HG02798 (cell line): ENCODE measurements at regions not wholly inside any gene's neighbourhood (a gene's known extent, or its start where the extent isn't known, plus 50 kb on each side); places are given as distances from the start of the nearest gene placed in this dataset.
A peak's percentile ranks its signal among the peaks of the same experiment; 100 is the strongest.
"Not testable (repeated sequence)": the region's sequence is repeated elsewhere in the genome, so short reads cannot be mapped to it uniquely, and the experiment has no call there.

Experiments used
- ATAC-seq: cut with Tn5 transposase; IDR thresholded peaks from one replicate; pipeline ENCODE4 v1.9.1; 2021; ENCODE audit warnings: mild to moderate bottlenecking; ENCODE audit not compliant: unreplicated experiment, poor library complexity

DNA sequence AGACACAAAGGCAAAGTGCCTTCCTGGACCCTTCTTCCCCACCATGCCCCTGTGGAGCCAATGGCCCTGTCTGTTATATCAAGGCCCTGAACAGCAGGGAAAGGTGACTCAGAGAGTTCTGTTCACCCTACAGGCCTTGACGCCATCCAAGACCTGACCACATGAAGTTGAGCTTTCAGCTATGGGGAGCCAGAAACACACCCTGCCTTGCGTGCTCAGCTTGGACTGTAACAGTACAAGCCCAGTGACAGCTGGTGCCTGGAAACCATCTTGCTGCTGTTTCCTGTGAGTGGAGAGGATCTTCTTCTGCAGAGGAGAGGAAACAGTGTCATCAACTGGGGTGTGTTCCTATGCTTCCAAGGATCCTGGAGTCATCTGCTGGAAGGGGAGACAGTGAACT, 165.0 kb upstream of the IRF2BP2 start:
- no peak for ATAC-seq

DNA sequence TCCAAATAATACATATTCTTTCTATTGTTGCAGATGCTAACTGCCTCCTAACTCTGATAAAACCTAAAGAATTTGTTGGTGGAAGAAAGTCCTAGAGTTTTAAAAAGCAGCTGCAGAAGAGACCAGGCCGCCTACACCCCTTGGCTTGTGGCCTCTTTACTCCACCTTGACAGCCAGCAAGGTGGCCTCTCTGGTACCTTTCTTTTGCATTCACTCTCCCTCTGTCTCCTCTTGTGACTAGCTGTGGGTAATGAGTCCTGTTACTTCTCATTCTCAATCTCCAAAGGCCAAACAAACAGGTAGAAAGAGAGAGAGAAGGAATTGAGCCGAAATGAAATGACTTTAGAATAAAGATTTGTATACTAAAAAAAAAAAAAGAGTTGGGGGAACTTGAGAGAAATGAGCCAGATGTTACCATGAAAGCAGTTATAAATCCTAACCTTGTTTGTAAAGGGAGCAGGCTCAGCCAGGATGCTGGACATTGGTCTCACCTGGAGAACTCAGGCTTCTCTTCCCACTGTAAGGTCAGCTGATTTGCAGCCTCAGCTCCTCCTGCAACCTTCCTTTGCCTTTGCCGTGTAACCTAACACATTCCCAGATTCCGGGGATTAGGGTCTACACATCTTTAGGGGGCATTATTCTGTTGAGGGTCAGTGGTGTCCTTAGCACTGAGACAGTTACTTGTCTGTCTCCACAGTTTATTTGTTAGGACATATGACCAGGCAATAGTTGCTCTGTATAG, 164.1 kb upstream of the IRF2BP2 start:
- ATAC-seq = no peak

DNA sequence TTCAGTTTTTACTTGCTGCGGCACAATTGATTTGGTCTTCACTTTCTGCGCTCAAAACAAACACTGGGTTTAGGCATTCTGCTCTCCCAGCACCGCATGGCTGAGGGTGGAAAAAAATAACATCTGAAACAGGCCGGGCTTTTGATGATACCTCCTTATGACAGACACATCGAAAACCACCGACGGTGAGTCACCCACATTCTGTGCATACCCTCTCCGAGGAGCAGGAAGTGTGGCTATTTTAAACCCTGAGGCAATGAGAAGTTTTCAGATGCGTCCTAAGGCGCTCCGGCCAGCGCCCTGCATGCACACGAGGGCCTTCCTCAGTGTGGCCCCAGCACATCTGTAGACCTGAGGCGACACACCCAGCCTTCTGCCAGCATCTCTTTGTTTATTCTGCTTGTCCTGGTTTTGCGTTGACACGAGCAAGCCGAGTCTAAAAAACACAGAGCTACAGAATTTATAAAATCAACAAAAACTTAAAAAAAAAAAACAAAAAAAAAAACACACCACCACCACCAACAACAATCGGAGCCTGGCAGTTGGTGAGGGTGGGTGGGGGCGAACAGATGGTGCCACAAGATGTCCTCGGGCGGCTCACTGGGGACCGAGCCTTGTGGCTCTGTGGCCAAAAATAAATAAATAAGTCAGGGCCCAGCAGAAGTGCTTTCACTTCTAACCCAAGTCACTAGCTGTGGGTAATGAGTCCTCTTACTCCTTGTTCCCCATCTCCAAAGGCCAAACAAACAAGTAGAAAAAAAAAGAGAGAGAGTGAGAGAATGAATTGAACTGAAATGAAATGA, 162.6 kb upstream of the IRF2BP2 start:
- ATAC-seq = peak; percentile 88

DNA sequence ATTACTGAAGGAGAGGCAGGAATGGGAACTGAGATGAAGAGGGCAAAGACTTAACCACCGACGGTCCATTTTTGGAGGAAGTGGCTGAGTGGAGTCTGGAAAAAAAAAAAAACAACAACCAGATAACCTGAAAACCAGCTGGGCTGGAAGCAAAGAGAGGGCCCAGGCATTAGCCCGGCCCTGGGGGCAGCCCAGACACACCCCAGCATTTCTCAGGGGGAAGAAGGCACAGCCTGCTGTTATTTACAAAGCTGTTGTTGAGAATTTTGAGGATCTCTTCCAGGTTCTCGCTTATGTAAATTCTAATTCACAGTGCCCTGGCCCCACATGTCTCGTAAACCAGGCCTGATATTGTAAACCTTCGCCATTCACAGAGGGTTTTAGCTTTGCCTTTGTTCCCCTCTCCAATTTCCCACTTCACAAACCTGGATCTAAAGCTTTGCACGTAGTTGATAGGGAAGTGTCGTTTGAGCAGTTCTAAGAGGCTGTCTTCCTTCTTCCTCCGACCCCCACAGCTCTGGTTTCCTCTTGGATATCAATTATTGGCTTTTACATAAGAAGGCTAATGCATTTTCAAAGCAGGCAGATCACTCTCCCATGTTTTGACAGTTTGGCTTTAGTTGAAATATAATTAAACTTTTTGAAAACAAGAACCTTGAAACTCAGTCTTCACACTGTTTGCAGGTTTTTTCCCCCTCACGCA, 161.8 kb upstream of the IRF2BP2 start:
- ATAC-seq = no peak

DNA sequence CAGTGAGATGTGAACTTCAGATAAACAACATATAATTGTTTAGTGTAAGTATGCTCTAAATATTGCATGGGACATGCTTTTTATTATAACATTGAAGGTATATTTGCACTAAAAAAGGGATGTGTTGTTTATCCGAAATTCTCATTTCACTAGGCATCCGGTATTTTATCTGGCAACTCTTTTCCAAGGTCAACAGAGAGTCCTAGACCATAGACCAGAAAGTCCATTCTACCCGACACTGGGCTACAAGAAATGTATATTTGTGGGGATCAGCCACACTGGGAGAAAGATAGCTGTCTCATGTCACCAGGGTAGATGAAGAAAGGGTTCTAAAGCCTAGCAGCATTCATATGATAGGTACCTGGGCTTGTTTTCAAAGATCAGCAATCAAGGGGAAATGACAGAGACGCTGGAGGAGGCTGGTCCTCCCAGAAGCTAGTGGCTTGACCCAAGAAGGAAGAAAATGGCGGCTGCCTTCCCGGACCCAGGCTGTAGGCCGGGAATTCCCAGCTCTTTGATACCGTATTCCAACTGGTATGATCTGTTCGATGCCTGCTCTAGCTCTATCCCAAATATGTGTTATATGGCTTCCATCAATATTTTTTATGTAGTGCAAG, 161.1 kb upstream of the IRF2BP2 start:
- ATAC-seq = no peak

DNA sequence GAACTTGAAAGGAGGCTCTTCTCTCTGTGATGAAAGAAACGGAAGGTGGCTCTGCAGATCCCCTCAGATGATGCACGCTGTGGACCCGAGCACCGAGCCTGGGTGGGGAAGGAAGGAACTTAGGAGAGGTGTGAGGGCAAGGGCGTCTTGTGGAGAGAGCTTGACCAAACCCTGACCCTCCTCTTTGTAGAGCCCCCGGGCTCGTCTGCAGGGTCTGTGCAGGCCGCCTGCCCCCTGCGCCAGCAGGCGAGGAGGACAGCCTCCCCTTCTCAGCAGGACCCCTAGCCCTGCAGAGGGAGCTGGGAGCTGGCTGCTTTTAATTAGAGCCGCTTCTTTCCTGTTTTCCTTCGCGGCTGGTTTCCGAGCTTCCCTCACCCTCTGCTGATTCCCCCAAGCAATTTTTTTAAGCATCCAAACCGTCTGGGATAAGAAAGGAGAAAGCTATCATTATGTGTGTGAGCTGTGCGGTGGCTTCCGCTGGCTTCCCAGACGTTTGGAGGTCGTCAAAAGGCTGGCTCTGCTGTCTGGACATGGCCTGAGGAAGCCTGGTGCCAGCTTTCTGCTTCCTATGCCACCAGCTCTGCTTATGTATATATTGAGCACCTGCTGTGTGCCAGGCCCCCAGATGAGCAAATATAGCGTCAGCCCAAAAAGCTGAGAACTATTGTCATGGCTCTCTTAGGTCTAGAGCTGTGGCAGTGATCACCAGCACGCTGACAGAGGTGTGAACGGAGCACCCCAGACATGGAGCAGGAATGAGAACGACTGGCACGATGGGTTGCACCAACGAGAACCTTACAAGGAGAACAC, 160.2 kb upstream of the IRF2BP2 start:
- ATAC-seq = no peak

DNA sequence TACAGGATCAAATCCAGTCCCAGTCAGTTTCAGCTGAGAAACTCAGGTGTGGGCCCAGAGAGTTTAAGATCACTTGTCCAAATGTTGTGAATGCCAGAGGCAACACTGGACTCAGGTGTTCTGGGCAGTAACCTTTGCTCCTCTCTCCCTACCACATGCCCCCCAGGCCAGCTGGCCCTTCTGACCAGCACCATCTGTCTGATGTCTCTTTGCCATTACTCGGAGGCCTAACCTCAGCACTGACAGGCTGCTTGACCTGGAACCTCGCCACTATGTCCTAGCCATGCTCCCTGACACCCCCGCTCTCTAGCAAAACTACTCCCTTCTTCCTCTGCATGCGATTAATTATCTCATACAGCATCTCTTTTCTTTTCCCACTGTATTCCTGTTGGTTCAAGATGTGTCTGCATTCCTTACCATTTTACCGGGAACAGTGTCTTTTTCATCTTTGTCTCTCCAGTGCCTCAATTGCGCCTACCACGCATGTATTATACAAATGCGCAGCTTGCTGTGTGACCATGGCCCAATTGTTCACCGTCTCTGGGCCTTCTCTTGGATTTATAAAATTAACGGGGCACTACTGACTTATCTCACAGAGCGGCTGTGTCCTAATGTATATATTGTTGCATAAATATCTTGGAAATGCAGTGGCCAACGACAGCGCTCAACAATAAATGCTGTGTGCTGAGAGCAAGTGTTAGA, 159.5 kb upstream of the IRF2BP2 start:
- ATAC-seq = no peak

DNA sequence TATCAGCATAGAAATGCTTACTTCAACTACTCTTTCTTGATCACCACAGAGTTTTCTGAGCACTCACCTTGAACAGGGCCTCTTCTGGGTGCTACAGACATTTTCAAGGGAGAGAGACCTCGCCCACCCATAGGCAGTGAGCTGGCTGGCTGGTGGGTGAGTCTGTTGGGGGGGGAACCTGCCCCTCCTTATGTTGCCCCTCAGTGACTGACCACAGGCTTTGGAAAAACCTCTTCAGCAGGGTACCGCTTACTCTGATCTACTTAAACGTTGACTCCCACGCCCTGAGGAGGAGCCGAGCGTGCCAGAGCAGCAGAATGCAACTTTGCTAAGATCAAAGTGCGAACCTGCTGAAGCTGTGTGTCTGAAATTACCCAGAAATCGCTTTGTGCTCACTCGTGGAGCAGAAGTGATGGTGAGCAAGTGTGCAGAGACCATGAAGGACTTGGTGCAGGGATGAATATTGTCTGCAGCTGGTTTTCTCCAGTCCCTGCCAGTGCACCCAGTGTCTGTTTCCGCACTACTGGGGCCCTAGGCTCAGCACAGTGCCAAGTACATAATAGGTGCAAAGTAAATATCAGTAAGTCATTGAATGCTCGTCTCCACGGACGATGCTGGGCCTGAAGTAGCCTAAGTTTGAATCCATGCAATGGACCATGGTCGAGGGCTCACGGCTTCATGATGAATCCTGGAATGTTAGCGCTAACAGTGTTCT, 158.7 kb upstream of the IRF2BP2 start:
- no peak for ATAC-seq

DNA sequence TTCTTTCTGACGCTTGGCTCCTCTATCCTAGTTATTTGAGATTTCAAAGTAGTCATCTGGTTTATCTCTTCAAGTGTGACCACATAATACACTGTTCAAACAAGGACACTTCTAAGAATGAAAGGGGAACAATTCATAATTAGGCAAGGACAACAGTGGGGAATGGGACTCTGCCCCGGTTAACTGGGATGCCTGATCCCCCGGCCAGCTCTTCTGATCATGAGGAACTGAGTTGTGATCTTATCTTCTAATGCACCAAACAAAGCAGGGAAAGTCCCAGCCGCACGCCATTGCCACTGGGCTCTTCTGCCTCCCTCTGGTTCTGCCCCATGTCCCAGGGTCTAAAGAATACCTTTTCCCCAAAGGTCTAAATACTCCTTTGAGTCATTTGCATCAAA, 158.2 kb upstream of the IRF2BP2 start:
- no peak for ATAC-seq

DNA sequence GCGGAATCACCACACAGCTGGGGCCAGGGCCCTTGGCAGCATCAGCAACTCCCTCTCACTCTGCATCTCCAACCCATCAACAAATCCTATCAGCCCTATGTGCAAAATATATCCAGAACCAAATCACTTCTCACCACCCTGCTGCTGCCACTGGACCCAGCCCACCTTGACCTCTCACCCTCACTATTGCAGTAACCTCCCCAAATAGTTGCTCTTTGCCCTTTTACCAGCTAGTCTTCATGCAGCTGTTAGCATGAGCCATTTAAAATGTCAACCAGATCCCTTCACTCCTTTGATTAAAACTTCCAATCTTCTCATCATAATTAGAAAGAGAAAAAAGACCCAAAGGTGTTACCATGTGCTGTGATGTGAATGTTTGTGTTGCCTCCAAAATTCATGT, 155.7 kb upstream of the IRF2BP2 start:
- ATAC-seq = no peak

DNA sequence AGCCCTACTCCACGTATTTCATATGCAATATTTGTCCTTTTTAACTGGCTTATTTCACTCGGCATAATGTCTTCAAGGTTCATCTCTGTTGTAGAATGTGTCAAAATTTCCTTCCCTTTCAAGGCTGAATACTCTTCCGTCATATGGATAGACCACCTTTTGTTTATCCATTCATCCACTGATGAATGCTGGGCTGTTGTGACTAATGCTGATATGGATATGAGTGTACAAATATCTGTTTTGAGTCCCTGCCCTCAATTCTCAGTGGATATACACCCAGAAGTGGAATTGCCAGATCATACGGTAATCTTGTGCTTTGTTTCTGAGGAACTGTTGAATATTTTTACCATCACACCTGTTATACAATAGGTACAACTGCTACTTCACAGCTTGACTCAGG, 155.2 kb upstream of the IRF2BP2 start:
- no peak for ATAC-seq

DNA sequence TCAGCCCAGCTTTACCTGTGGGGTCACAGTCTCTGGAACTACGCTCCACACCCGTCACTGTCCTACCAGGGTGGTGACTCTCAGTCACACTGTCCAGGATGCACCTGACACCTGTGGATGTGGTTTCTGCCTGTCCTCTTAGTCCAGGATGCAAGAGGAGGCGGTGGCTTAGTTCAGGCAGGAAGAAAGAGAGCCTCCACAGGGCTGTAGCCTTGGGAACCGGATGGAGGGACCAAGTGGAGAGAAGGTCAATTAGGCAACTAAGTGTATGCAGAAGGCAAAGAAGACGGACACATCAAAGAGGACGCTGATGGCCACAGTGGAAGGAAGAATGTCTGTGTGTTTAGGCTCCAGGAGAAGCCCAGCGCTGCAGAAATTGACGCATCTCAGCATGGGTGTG, 153.9 kb upstream of the IRF2BP2 start:
- no peak for ATAC-seq

DNA sequence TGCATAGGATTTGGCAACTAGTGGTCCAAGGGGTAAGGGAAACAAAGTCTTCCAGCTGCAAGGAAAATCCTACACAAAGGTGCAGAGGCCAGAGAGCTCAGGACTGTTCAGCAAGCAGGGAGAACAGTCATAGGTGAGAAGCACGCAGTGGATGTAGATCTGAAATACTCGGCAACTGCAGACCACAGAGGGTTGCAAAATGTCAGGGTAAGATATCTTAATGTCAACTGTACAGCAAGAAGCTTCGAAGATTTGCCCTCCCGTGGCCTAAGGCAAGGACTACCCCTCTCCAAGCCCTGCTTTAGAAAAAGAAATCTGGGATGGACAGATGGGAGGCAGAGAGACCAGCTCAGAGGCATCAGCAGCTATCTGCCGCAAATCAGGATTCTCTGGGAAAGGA, 153.4 kb upstream of the IRF2BP2 start:
- ATAC-seq = no peak

DNA sequence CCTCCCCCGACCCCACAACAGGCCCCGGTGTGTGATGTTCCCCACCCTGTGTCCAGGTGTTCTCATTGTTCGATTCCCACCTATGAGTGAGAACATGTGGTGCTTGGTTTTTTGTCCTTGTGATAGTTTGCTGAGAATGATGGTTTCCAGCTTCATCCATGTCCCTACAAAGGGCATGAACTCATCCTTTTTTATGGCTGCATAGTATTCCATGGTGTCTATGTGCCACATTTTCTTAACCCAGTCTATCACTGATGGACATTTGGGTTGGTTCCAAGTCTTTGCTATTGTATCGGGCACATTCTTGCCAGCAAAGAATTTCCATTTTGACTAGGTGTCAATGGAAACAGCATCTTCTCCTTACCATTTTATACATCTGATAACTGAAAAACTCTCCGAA, 152.1 kb upstream of the IRF2BP2 start:
- ATAC-seq = not testable (repeated sequence)

DNA sequence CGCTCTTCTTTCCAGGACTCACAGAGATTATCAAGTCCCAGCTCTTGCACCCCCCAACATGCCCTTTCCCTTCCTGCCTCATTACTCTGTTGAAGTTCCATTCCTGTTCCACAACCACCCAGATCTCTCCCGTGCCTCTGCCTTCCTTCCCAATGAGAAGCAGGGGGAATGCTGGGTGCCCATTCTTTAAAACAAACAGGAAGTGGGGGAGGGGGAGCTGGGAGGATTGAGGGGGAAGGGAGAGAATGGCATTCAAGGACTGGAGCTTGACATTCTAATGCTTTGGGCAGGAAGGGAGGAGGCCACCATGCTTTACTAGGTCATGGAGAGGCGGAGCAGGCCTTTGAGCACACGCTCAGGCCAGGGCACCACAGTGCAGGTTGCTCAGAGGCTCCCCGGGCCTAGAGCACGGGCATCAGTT, 150.3 kb upstream of the IRF2BP2 start:
- ATAC-seq = no peak

DNA sequence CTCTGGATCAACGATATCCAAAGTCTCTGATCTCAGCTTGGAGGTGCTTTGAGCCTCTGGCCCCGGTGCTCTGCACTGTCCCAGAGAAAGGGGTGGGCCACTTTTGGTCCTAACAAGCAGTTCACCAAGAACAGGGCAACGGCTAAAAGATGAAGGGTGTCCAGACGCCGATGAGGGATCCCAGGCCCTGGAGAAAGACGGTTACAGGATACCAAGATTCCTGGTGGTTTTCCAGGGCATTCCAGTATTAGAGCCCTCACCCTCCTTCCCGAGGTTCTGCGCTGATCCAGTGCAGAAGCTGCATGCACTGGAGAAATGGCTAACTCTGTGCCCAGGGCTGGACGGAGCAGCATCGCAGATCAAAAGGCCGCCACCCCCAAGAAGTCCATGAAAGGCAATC, 149.9 kb upstream of the IRF2BP2 start:
- no peak for ATAC-seq

DNA sequence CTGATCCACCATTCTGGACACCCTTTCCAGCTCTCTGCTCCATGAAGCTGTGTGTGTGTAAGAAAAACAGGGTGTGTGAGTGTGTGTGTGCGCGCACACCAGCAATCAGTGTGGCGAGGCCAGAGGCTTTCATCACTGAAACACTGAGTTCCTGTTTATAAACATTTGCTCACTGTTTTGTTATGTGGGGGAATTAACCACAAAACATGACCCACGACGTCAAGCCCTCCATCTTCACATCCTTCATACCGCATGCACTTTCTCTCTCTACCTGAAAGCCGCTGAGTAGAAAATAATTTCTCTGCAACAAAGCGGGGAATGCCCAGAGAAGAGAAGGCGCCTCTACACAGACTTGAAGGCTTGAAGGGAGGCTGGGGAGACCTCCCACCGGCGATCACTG, 148.9 kb upstream of the IRF2BP2 start:
- no peak for ATAC-seq

DNA sequence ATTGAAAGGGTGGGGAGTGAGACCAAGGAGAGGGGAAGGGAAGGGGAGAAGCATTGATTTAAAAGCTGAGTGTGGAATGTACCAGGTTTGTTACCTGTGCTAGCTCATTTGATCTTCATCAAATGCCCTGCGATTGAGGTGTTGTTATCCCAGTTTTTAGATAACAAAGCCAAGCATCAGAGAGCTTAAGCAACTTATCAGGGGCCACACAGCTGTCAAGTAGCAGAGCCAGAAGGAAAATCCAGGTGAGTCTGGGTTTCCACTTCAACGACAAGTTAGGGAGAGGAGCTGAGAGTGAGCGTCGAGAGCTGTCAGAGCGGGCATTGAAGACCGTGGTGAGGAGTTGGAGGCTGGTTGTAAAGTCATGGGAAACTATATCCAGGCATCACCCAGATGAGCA, 146.9 kb upstream of the IRF2BP2 start:
- no peak for ATAC-seq
